H1 (cell line): ENCODE measurements at regions not wholly inside any gene's neighbourhood (a gene's known extent, or its start where the extent isn't known, plus 50 kb on each side); places are given as distances from the start of the nearest gene placed in this dataset.

ENCODE experiments used
- CHD2 ChIP-seq: IDR thresholded peaks from 2 replicates; pipeline ENCODE4 v1.6.1; 2012; ENCODE audit warnings: low read length, improper control_type of control experiment
- EZH2 ChIP-seq: fragments of 200-600 bp; sonication (generic); IDR thresholded peaks from 2 replicates; pipeline ENCODE4 v1.7.1; 2012; ENCODE audit warnings: low read depth, mild to moderate bottlenecking, moderate library complexity, low read length, inconsistent platforms; ENCODE audit not compliant: severe bottlenecking
- FOSL1 ChIP-seq: IDR thresholded peaks from 2 replicates; pipeline ENCODE4 v1.6.1; 2011; ENCODE audit warnings: mild to moderate bottlenecking, low read depth, low read length, moderate library complexity; ENCODE audit not compliant: insufficient read depth
- JUND ChIP-seq: IDR thresholded peaks from 2 replicates; pipeline ENCODE4 v1.6.1; 2011; ENCODE audit warnings: mild to moderate bottlenecking, improper control_type of control experiment, low read length
- MAFK ChIP-seq: IDR thresholded peaks from 2 replicates; pipeline ENCODE4 v1.6.1; 2012; ENCODE audit warnings: low read depth, mild to moderate bottlenecking, improper control_type of control experiment, low read length
- POLR2A ChIP-seq, 2 experiments: IDR thresholded peaks; 1 replicate in 1 of 2; 2 replicates in 1 of 2; pipeline ENCODE4 v1.6.1; 2011; ENCODE audit warnings: low read depth in 2 of 2, low read length in 2 of 2, mild to moderate bottlenecking in 2 of 2; ENCODE audit errors: control extremely low read depth in 1 of 2
- POLR2AphosphoS5 ChIP-seq: IDR thresholded peaks from 2 replicates; pipeline ENCODE4 v1.6.1; 2011; ENCODE audit warnings: low read depth, low read length
- SP1 ChIP-seq: IDR thresholded peaks from 2 replicates; pipeline ENCODE4 v1.6.1; 2011; ENCODE audit warnings: low read depth, low read length
- ZNF274 ChIP-seq: IDR thresholded peaks from 2 replicates; pipeline ENCODE4 v1.7.0; 2012; ENCODE audit warnings: low read length, borderline replicate concordance; ENCODE audit errors: extremely low read depth
- TF ChIP-seq, protein P1 (sequence below), 3 experiments: IDR thresholded peaks; 1 replicate in 2 of 3; 2 replicates in 1 of 3; pipeline versions ENCODE4 v1.5.1 to v1.6.1; 2011; ENCODE audit warnings: low read length in 3 of 3, mild to moderate bottlenecking in 3 of 3, inconsistent platforms in 2 of 3, low read depth in 1 of 3, moderate library complexity in 1 of 3; ENCODE audit not compliant: insufficient read depth in 1 of 3; ENCODE audit errors: control extremely low read depth in 1 of 3

DNA sequence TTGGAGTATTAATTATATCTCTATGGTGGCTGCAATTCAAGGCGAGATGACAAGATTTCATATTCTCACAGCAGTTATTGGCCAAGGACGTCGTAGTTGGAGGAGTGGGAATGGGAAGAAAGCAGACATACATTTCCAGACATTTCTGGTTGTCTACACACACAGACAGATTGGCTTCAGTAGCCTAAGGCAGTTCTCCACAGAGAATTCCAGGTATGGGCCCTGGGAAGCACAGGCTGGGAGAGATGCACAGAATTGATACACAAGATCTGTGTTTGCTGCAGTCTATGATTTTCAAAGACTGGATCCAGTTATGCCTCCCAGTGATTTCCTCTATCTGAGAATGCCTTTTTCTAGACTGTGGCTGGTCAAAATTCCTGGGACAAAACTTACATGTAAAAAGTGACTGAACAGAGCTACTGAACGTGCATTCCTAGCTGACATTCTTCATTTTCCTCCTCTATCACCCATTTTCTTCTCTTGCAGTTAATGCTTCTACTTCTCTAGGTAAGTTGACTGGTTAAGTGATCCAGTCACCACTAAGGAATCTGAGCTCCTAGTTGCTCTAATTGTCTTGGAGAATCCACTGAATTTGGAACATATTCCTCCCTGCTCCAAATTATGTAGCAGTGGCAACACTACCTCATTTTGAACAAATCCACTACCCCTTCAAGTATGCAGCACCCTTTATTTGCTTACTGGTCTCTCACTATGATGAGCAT is 386.7 kb upstream of the CDH7 start:
- TF ChIP-seq, protein P1, sequence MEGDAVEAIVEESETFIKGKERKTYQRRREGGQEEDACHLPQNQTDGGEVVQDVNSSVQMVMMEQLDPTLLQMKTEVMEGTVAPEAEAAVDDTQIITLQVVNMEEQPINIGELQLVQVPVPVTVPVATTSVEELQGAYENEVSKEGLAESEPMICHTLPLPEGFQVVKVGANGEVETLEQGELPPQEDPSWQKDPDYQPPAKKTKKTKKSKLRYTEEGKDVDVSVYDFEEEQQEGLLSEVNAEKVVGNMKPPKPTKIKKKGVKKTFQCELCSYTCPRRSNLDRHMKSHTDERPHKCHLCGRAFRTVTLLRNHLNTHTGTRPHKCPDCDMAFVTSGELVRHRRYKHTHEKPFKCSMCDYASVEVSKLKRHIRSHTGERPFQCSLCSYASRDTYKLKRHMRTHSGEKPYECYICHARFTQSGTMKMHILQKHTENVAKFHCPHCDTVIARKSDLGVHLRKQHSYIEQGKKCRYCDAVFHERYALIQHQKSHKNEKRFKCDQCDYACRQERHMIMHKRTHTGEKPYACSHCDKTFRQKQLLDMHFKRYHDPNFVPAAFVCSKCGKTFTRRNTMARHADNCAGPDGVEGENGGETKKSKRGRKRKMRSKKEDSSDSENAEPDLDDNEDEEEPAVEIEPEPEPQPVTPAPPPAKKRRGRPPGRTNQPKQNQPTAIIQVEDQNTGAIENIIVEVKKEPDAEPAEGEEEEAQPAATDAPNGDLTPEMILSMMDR (IDR thresholded peaks at IDR 0.05; ENCODE audit: control extremely low read depth in 1 of 3, insufficient read depth in 1 of 3, low read depth in 1 of 3, low read length in 3 of 3), result no peak
- TF ChIP-seq EZH2 (no peak), SP1 (no peak), JUND (no peak), POLR2AphosphoS5 (no peak), POLR2A (IDR thresholded peaks at IDR 0.05; ENCODE audit: control extremely low read depth in 1 of 2, low read depth in 2 of 2, low read length in 2 of 2) (no peak), ZNF274 (no peak), CHD2 (no peak), FOSL1 (no peak), MAFK (no peak)
